Activated naive CD4-positive, alpha-beta T cell (primary cell): ENCODE measurements at regions not wholly inside any gene's neighbourhood (a gene's known extent, or its start where the extent isn't known, plus 50 kb on each side); places are given as distances from the start of the nearest gene placed in this dataset.
A peak's percentile ranks its signal among the peaks of the same experiment; 100 is the strongest.
"Not testable (repeated sequence)": the region's sequence is repeated elsewhere in the genome, so short reads cannot be mapped to it uniquely, and the experiment has no call there.

Experiments used
- DNase-seq, 4 experiments: peaks; one replicate each; lab custom pipeline; 2025; lab: John Stamatoyannopoulos, UW

DNA sequence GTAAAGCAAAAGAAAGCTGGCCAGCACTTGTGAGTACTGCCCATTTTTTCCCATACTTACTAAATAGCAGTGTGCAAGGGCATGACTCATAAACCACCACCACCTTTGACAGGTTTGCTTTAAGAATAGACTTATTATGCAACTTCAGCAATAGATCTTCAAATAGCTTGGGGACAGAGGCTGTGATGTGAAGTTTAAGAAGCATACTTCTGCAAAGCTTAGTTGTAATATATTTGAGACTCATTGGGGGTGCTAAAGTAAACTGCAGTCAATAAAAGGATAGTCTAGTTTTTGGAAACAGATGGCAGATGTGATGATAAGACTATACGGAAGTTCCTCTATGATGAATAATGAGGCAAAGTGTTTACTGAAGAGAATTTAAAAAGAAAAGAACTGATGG lies 210.0 kb downstream of the PLA2G4A start:
- no peak for DNase-seq

DNA sequence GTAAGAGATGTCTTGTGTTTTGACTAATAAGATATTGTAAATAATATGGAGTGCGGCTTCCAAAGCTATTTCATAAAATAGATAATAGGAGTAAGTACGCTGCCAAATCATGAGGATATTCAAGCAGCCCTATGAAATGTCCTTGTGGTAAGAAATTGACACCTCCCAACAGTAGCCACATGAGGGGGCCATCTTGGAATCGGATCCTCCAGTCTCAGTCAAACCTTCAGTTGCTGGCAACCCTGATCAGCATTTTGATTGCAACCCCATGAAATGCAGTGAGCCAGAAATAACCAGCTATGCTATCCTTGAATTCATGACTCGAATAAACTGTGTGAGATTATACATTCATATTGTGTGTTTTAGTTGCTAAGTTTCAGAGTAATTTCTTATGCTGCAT lies 212.4 kb downstream of the PLA2G4A start:
- DNase-seq = no peak

DNA sequence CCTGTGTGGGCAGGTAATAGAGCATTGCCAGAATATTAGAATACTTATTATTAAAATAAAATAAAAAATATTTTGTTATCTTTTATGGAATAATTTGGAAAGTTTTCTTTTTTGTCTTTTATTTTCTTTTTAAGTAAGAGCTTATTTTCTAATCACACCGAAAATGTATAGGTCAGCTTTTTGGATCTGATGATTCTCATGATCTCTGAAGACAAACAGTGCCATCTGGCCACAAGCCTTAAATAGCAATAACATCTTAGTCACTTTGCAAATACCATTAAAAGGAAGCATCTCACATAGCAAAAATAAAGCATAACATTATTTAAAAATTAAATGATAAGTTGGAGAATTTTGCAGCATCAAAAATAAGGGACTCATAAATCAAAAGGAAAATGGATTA lies 213.8 kb downstream of the PLA2G4A start:
- no peak for DNase-seq

GRCh38 chr1:187043433-187043832 lies 214.7 kb downstream of the PLA2G4A start:
- DNase-seq = not testable (repeated sequence)

DNA sequence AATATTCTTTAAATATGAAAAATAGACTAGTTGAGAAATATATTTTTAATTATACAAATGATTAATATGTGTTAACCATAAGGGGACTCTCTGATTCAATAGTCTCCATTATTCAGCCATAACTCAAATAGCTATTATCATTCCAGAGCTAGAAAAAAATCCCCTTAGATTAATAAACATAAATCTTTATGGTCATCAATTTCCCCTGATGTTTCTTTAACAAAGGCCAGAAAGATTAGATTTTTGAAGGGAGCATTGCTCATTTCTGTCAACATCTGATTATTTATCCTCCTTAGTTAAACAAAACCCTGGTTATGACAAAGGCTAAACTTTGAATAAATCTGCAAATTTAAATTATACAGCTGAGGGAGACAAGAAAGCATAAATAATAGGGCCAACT lies 215.7 kb downstream of the PLA2G4A start:
- DNase-seq = no peak

DNA sequence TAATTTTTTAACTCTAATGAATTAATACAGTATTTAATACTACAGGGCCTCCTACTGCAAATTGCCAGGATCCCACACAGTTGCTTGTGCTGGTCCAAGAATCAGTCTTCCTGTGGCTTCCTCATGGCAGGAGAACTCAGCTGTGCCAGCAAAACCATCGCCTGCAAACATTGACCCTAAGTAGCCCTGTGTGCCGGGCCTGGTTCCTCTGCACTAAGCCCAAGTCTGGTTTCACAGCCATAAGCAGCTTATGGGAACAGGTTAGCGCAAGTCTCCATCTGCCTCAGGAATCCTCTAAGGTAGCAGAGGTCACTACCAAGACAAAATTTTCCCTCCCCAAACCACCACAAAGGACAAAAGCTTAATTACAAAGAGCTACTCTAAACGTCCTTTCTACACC lies 216.6 kb downstream of the PLA2G4A start:
- no peak for DNase-seq

DNA sequence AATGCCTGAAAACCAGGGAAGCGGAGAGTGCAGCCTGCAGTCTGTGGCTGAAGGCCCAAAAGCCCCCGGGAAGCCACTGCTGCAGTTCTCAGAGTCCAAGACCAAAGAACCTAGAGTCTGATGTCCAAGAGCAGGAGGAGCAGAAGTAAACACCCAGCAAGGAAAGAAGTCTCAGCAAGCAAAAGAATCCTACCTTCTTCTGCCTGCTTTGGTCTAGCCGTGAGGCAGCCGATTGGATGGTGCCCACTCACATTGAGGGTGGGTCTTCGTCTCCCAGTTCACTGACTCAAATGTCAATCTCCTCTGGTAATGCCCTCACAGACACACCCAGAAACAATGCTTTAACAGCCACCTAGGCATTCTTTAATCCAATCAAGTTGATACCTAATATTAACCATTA lies 217.5 kb downstream of the PLA2G4A start:
- no peak for DNase-seq

GRCh38 chr1:187047298-187047697 lies 218.5 kb downstream of the PLA2G4A start:
- DNase-seq = no peak

GRCh38 chr1:187051618-187052232 lies 223.0 kb downstream of the PLA2G4A start:
- no peak for DNase-seq

DNA sequence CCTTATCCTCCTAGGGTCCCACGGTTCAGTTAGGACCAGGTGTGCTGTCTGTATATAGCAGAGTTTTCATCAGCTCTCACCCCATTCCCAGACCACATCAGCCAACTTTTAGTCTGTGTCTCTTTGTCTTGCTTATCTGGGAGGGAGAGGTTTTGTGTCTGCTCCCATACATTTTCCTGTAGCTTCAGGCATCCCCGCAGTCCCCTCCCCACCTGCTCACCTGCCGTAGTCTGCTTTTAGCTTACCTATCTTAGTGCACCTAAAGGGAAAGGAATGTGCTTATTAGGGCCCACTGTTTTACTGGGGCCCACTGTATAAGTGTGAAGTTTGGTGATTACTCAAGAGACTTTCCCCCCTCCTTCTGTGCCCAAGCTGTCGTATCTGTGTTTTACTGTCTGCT lies 225.1 kb downstream of the PLA2G4A start:
- no peak for DNase-seq

DNA sequence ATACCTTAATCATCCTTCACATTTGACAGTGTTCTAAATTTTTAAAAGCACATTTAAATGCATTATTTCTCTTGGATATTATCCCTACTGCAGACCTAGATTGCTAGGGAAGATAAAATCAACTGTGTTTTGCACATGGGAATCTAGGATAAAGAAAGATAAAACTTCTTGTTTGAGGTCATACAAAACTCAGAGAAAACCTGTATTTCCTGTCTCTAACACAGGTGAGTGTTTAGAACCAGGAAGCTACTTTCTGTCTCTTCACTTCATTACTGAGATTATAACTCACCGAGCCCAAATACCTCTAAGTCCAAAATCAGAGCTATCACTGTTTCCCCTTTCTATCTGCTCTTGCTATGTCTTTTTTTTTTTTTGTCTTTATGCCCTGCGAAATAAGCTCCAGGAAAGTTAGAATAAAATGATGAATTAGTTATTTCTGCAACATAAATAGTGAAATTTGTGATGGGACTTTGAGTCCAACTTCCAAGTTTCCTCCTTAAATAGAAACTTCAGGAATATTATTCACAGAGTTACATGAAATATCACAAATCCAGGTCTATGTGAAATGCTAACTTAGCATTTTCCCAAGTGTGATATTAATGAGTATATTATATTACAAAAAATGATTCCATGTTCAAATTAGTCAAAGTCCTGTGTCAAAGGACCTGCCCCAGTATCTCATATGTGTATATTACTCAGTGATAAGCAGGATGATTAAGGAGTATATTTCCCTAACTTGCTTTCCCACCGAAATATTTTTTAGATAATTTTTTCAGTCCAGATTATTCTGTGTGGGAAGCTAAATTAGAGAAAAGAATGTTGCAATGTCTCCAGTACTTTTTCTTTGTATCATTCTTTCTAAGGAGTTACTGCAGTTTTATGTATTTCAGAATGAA lies 226.4 kb downstream of the PLA2G4A start:
- DNase-seq = no peak

- DNase-seq = no peak
Observed at GRCh38 chr1:187063271-187063670, 234.5 kb downstream of the PLA2G4A start.

GRCh38 chr1:187067160-187067559 lies 238.4 kb downstream of the PLA2G4A start:
- DNase-seq = no peak

GRCh38 chr1:187070076-187070475 lies 241.3 kb downstream of the PLA2G4A start:
- DNase-seq = no peak

DNA sequence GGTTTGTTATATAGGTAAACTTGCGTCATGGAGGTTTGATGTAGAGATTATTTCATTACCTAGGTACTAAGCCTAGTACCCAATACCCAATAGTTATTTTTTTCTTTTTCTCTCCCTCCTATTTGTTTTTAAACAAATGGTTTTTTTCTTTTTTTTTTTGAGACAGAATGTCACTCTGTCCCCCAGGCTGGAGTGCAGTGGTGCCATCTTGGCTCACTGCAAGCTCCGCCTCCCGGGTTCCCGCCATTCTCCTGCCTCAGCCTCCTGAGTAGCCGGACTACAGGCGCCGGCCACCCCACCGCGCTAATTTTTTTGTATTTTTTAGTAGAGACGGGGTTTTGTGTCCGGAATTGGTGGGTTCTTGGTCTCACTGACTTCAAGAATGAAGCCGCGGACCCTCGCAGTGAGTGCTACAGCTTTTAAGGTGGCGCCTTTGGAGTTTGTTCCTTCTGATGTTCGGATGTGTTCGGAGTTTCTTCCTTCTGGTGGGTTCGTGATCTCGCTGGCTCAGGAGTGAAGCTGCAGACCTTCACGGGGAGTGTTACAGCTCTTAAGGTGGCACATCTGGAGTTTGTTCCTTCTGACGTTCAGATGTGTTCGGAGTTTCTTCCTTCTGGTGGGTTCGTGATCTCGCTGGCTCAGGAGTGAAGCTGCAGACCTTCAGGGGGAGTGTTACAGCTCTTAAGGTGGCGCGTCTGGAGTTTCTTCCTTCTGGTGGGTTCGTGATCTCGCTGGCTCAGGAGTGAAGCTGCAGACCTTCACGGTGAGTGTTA lies 243.7 kb downstream of the PLA2G4A start:
- DNase-seq = peak in 1 of 4 experiments; percentile 5

DNA sequence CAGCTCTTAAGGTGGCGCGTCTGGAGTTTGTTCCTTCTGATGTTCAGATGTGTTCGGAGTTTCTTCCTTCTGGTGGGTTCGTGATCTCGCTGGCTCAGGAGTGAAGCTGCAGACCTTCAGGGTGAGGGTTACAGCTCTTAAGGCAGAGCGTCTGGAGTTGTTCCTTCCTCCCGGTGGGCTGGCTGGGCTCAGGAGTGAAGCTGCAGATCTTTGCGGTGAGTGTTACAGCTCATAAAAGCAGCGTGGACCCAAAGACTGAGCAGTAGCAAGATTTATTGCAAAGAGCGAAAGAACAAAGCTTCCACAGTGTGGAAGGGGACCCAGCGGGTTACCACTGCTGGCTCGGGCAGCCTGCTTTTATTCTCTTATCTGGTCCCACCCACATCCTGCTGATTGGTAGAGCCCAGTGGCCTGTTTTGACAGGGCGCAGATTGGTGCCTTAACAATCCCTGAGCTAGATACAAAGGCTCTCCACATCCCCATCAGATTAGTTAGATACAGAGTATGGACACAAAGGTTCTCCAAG lies 244.3 kb downstream of the PLA2G4A start:
- not testable (repeated sequence) for DNase-seq

DNA sequence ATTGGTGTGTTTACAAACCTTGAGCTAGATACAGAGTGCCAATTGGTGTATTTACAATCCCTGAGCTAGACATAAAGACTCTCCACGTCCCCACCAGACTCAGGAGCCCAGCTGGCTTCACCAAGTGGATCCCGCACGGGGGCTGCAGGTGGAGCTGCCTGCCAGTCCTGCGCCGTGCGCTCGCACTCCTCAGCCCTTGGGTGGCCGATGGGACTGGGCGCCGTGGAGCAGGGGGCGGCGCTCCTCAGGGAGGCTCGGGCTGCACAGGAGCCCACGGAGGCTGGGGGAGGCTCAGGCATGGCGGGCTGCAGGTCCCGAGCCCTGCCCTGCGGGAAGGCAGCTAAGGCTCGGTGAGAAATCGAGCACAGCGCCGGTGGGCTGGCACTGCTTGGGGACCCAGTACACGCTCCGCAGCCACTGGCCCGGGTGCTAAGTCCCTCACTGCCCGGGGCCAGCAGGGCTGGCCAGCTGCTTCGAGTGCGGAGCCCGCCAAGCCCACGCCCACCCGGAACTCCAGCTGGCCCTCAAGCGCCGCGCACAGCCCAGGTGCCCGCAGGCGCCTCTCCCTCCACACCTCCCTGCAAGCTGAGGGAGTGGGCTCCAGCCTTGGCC lies 245.0 kb downstream of the PLA2G4A start:
- not testable (repeated sequence) for DNase-seq

GRCh38 chr1:187074445-187075048 lies 245.8 kb downstream of the PLA2G4A start:
- no peak for DNase-seq

DNA sequence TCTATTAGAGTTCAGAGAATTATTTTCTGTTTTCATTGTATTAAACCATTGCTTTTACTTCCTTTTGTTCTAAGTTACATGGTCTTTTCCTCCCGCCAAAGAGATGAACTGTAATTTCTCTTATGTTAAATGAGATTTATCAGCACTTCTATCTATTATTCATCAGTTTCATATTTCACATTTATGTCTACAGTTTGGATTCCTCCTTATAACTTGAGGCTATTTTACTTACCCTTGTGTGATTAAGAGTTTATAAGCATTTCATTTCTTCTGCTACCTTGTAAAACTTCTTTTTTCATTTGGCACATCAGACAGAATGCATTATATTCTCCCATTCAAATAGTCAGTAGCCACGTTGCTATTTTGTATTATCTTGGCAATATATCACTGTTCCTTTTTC lies 248.2 kb downstream of the PLA2G4A start:
- no peak for DNase-seq

DNA sequence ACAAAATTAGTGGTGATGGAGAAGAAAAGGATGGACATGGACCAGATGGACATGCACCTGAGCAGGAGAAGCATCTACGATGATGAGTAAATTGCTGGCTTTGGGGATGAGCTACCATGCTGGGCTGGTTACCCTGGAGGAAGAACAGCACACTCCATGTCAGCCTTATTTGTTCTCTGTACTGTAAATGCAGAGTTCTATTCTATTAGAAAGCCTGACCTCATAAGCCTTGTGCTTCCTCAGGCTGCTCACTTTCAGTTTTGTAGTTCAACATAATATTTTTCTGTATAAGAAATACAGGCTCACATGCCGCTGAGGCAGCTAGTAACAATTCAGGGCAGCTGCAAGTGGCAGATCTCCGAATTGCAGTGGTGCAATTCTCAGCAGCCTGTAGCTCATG lies 249.6 kb downstream of the PLA2G4A start:
- DNase-seq = no peak

GRCh38 chr1:187078916-187079315 lies 250.2 kb downstream of the PLA2G4A start:
- DNase-seq = no peak

- DNase-seq = no peak
Observed at GRCh38 chr1:187079330-187079729, 250.6 kb downstream of the PLA2G4A start.
